WERI-Rb-1 (cell line): ENCODE measurements at regions not wholly inside any gene's neighbourhood (a gene's known extent, or its start where the extent isn't known, plus 50 kb on each side); places are given as distances from the start of the nearest gene placed in this dataset.

Experiments
- DNase-seq: peaks from one replicate; pipeline ENCODE4 v3.0.0-alpha.2; 2020
- H3K27ac ChIP-seq: fragments of 250-450 bp; sonication (Bioruptor Pico); 2 replicates; pipeline ENCODE4 v1.5.1; 2020; ENCODE audit warnings: mild to moderate bottlenecking, moderate library complexity
- H3K27me3 ChIP-seq: fragments of 250-450 bp; sonication (Bioruptor Pico); 2 replicates; pipeline ENCODE4 v1.5.1; 2021; ENCODE audit warnings: mild to moderate bottlenecking, low read depth, moderate library complexity; ENCODE audit not compliant: insufficient read depth, severe bottlenecking
- H3K36me3 ChIP-seq: fragments of 250-450 bp; sonication (Bioruptor Pico); 2 replicates; pipeline ENCODE4 v1.5.1; 2020; ENCODE audit warnings: mild to moderate bottlenecking, moderate library complexity
- H3K4me3 ChIP-seq: 2 replicates; pipeline ENCODE4 v1.5.1; 2011; ENCODE audit warnings: low read depth, mild to moderate bottlenecking, control low read depth, low read length
- H3K9me3 ChIP-seq: fragments of 250-450 bp; sonication (Bioruptor Pico); 2 replicates; pipeline ENCODE4 v1.5.1; 2021; ENCODE audit warnings: mild to moderate bottlenecking, moderate library complexity; ENCODE audit not compliant: severe bottlenecking
- CTCF ChIP-seq: IDR thresholded peaks from 2 replicates; pipeline ENCODE4 v1.5.1; 2011; ENCODE audit warnings: low read depth, mild to moderate bottlenecking, control low read depth, inconsistent platforms, low read length

GRCh38 chr7:130884437-130885417 lies 150.7 kb upstream of the KLF14 start:
- Histone ChIP-seq H3K4me3 (no peak overlapping the region), H3K27ac (no peak overlapping the region), H3K36me3 (no peaks in the 10 kb centered on the region), H3K27me3 (no peaks in the 10 kb centered on the region), H3K9me3 (no peaks in the 10 kb centered on the region)
- DNase-seq: no peak
- TF ChIP-seq CTCF: no peak

GRCh38 chr7:130886438-130887135 lies 152.6 kb upstream of the KLF14 start:
- Histone ChIP-seq H3K27ac (peak overlapping the region; percentile 22; the same call in 1 of the 2 replicates), H3K4me3 (no peak overlapping the region), H3K27me3 (no peaks in the 10 kb centered on the region), H3K9me3 (no peaks in the 10 kb centered on the region), H3K36me3 (no peaks in the 10 kb centered on the region)
- no peak for TF ChIP-seq CTCF
- peak; percentile 80 for DNase-seq

GRCh38 chr7:130887182-130887956 lies 153.4 kb upstream of the KLF14 start:
- TF ChIP-seq CTCF: no peak
- no peak for DNase-seq
- H3K9me3 ChIP-seq: no peaks in the 10 kb centered on the region
- no peaks in the 10 kb centered on the region for H3K27me3 ChIP-seq
- no peak overlapping the region for H3K27ac ChIP-seq
- no peak overlapping the region for H3K4me3 ChIP-seq
- no peaks in the 10 kb centered on the region for H3K36me3 ChIP-seq

- Histone ChIP-seq H3K9me3 (no peaks in the 10 kb centered on the region), H3K27me3 (no peaks in the 10 kb centered on the region), H3K36me3 (no peaks in the 10 kb centered on the region), H3K27ac (no peak overlapping the region), H3K4me3 (no peak overlapping the region)
- no peak for TF ChIP-seq CTCF
- DNase-seq: no peak
Observed at GRCh38 chr7:130887957-130888371, 154.0 kb upstream of the KLF14 start.

- H3K9me3 ChIP-seq: no peaks in the 10 kb centered on the region
- H3K27me3 ChIP-seq: no peaks in the 10 kb centered on the region
- DNase-seq: no peak
- H3K27ac ChIP-seq: no peak overlapping the region
- no peak for TF ChIP-seq CTCF
- no peaks in the 10 kb centered on the region for H3K36me3 ChIP-seq
- no peak overlapping the region for H3K4me3 ChIP-seq
Observed at GRCh38 chr7:130888468-130888867, 154.5 kb upstream of the KLF14 start.
